ENCODE measurements at regions not wholly inside any gene's neighbourhood (a gene's known extent, or its start where the extent isn't known, plus 50 kb on each side); places are given as distances from the start of the nearest gene placed in this dataset.

GRCh38 chr11:86726770-86727504, 54.5 kb upstream of the ME3 start:
- DNase-seq (ENCODE audit: low read depth in 2 of 3, low spot score in 1 of 3) = no peak

GRCh38 chr11:86726118-86726753, 53.8 kb upstream of the ME3 start:
- DNase-seq (ENCODE audit: low read depth in 2 of 3, low spot score in 1 of 3) = no peak

GRCh38 chr11:86724137-86724536, 51.7 kb upstream of the ME3 start:
- DNase-seq (ENCODE audit: low read depth in 2 of 3, low spot score in 1 of 3) = no peak

DNA sequence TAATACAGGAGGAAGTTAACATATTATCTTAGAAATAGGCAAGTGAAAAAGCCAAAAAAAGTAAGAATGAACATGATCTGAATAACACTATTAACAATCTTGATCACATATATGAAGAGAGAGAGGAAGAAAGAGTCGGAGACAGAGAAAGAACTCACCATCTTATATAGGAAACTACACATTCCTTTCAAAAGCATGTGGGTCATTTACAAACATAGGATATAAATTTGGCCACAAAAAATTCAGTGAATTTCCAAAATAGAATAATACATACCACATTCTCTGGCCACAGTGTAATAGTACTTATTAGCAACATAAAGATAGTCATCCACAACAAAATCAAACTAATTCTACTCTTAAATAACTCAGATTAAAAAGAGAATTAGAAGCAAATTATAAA, 50.9 kb upstream of the ME3 start:
- no peak for DNase-seq (ENCODE audit: low read depth in 2 of 3, low spot score in 1 of 3)

DNA sequence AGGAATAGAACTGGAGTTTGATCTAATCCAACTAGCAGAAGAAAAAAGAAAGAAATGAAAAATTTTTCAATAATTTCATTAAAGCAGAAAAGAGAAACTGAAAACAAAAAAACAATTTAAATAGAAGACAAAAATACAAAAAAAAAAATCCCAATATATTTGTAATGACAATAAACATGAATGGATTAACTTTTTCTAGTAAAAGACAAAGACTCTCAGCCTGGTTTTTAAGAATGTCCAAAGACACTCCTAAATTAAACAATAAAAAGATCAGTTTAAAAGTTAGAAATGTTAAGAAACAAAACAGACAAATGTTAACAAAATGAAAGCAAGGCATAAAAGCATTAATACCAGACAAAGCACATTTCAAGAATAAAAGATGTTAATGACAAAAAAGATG, 50.3 kb upstream of the ME3 start:
- DNase-seq (ENCODE audit: low read depth in 2 of 3, low spot score in 1 of 3) = no peak
